GM20000 (cell line): ENCODE measurements at regions not wholly inside any gene's neighbourhood (a gene's known extent, or its start where the extent isn't known, plus 50 kb on each side); places are given as distances from the start of the nearest gene placed in this dataset.

ENCODE experiments used
- DNase-seq: peaks from one replicate; pipeline ENCODE4 v3.0.0; 2012; ENCODE audit warnings: low spot score
- CTCF ChIP-seq: IDR thresholded peaks from 2 replicates; pipeline ENCODE4 v1.5.1; 2012; ENCODE audit warnings: mild to moderate bottlenecking, control low read depth; ENCODE audit errors: extremely low read depth, missing control alignments

GRCh38 chr5:125228363-125229070 lies 482.1 kb upstream of the ZNF608 start:
- DNase-seq, result no peak
- no peak for TF ChIP-seq CTCF

- no peak for TF ChIP-seq CTCF
- DNase-seq, result no peak
Measured at GRCh38 chr5:125229556-125229955, 483.1 kb upstream of the ZNF608 start.

GRCh38 chr5:125232779-125233230 lies 486.4 kb upstream of the ZNF608 start:
- TF ChIP-seq CTCF, result no peak
- DNase-seq, result no peak

GRCh38 chr5:125233944-125234343 lies 487.5 kb upstream of the ZNF608 start:
- DNase-seq, result no peak
- TF ChIP-seq CTCF, result no peak

GRCh38 chr5:125236007-125236406 lies 489.6 kb upstream of the ZNF608 start:
- DNase-seq, result no peak
- no peak for TF ChIP-seq CTCF

GRCh38 chr5:125236981-125237380 lies 490.5 kb upstream of the ZNF608 start:
- DNase-seq, result no peak
- no peak for TF ChIP-seq CTCF

- TF ChIP-seq CTCF, result no peak
- no peak for DNase-seq
Measured at GRCh38 chr5:125244531-125244930, 498.1 kb upstream of the ZNF608 start.
